ENCODE measurements at regions not wholly inside any gene's neighbourhood (a gene's known extent, or its start where the extent isn't known, plus 50 kb on each side); places are given as distances from the start of the nearest gene placed in this dataset.

GRCh38 chr18:71989616-71990015 lies 554.5 kb downstream of the CBLN2 start:
- no peak overlapping the region for H3K4me3 ChIP-seq (ENCODE audit: low read depth, low read length)
- DNase-seq (ENCODE audit: low read depth) (no peak), FAIRE-seq (no peak)
- TF ChIP-seq, protein P1, sequence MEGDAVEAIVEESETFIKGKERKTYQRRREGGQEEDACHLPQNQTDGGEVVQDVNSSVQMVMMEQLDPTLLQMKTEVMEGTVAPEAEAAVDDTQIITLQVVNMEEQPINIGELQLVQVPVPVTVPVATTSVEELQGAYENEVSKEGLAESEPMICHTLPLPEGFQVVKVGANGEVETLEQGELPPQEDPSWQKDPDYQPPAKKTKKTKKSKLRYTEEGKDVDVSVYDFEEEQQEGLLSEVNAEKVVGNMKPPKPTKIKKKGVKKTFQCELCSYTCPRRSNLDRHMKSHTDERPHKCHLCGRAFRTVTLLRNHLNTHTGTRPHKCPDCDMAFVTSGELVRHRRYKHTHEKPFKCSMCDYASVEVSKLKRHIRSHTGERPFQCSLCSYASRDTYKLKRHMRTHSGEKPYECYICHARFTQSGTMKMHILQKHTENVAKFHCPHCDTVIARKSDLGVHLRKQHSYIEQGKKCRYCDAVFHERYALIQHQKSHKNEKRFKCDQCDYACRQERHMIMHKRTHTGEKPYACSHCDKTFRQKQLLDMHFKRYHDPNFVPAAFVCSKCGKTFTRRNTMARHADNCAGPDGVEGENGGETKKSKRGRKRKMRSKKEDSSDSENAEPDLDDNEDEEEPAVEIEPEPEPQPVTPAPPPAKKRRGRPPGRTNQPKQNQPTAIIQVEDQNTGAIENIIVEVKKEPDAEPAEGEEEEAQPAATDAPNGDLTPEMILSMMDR (IDR thresholded peaks at IDR 0.05; ENCODE audit: insufficient read depth, low read length, severe bottlenecking) = no peak
- H3K27me3 ChIP-seq (ENCODE audit: control insufficient read depth, insufficient read depth, low read length) = no peaks in the 10 kb centered on the region
- H3K36me3 ChIP-seq (ENCODE audit: control insufficient read depth, insufficient read depth, low read length) = no peaks in the 10 kb centered on the region

GRCh38 chr18:71986351-71987050 lies 557.6 kb downstream of the CBLN2 start:
- DNase-seq (ENCODE audit: low read depth) (no peak), FAIRE-seq (no peak)
- TF ChIP-seq, protein P1 (IDR thresholded peaks at IDR 0.05; ENCODE audit: insufficient read depth, low read length, severe bottlenecking) = no peak
- Histone ChIP-seq H3K36me3 (ENCODE audit: control insufficient read depth, insufficient read depth, low read length) (no peaks in the 10 kb centered on the region), H3K4me3 (ENCODE audit: low read depth, low read length) (no peak overlapping the region), H3K27me3 (ENCODE audit: control insufficient read depth, insufficient read depth, low read length) (no peaks in the 10 kb centered on the region)

GRCh38 chr18:71976744-71977143 lies 567.4 kb downstream of the CBLN2 start:
- TF ChIP-seq, protein P1 (IDR thresholded peaks at IDR 0.05; ENCODE audit: insufficient read depth, low read length, severe bottlenecking) = no peak
- DNase-seq (ENCODE audit: low read depth) = no peak
- FAIRE-seq = no peak
- no peak overlapping the region for H3K4me3 ChIP-seq (ENCODE audit: low read depth, low read length)
- no peaks in the 10 kb centered on the region for H3K36me3 ChIP-seq (ENCODE audit: control insufficient read depth, insufficient read depth, low read length)
- no peaks in the 10 kb centered on the region for H3K27me3 ChIP-seq (ENCODE audit: control insufficient read depth, insufficient read depth, low read length)

DNA sequence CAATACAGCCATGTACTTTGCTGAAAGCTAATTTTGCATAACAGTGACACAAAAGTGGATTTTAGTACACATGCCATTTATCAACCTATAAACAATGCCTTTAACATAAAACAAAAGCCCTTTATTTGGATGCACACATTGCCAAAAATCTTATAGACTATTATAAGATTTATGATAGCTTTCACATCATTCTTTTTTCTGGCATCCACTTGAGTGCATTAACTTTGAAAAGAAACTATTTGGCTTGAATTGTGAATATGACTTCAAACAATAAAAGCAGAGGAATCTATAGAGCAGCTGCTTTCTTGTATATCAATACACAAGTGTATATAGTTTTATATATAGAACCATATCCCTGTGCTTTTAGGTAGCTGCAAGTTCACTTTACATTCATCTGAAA lies 577.4 kb downstream of the CBLN2 start:
- TF ChIP-seq, protein P1 (IDR thresholded peaks at IDR 0.05; ENCODE audit: insufficient read depth, low read length, severe bottlenecking) = no peak
- FAIRE-seq (no peak), DNase-seq (ENCODE audit: low read depth) (no peak)
- H3K27me3 ChIP-seq (ENCODE audit: control insufficient read depth, insufficient read depth, low read length) = no peaks in the 10 kb centered on the region
- no peaks in the 10 kb centered on the region for H3K36me3 ChIP-seq (ENCODE audit: control insufficient read depth, insufficient read depth, low read length)
- no peak overlapping the region for H3K4me3 ChIP-seq (ENCODE audit: low read depth, low read length)

GRCh38 chr18:71958605-71959004 lies 585.5 kb downstream of the CBLN2 start:
- Histone ChIP-seq H3K27me3 (ENCODE audit: control insufficient read depth, insufficient read depth, low read length) (no peaks in the 10 kb centered on the region), H3K4me3 (ENCODE audit: low read depth, low read length) (no peak overlapping the region), H3K36me3 (ENCODE audit: control insufficient read depth, insufficient read depth, low read length) (no peaks in the 10 kb centered on the region)
- TF ChIP-seq, protein P1 (IDR thresholded peaks at IDR 0.05; ENCODE audit: insufficient read depth, low read length, severe bottlenecking) = no peak
- FAIRE-seq (no peak), DNase-seq (ENCODE audit: low read depth) (no peak)

- no peaks in the 10 kb centered on the region for H3K27me3 ChIP-seq (ENCODE audit: control insufficient read depth, insufficient read depth, low read length)
- TF ChIP-seq, protein P1 (IDR thresholded peaks at IDR 0.05; ENCODE audit: insufficient read depth, low read length, severe bottlenecking) = no peak
- DNase-seq (ENCODE audit: low read depth) (no peak), FAIRE-seq (no peak)
- H3K4me3 ChIP-seq (ENCODE audit: low read depth, low read length) = no peak overlapping the region
- H3K36me3 ChIP-seq (ENCODE audit: control insufficient read depth, insufficient read depth, low read length) = no peaks in the 10 kb centered on the region
These were observed 593.1 kb downstream of the CBLN2 start for GRCh38 chr18:71951001-71951400.
